ENCODE measurements at regions not wholly inside any gene's neighbourhood (a gene's known extent, or its start where the extent isn't known, plus 50 kb on each side); places are given as distances from the start of the nearest gene placed in this dataset.

DNA sequence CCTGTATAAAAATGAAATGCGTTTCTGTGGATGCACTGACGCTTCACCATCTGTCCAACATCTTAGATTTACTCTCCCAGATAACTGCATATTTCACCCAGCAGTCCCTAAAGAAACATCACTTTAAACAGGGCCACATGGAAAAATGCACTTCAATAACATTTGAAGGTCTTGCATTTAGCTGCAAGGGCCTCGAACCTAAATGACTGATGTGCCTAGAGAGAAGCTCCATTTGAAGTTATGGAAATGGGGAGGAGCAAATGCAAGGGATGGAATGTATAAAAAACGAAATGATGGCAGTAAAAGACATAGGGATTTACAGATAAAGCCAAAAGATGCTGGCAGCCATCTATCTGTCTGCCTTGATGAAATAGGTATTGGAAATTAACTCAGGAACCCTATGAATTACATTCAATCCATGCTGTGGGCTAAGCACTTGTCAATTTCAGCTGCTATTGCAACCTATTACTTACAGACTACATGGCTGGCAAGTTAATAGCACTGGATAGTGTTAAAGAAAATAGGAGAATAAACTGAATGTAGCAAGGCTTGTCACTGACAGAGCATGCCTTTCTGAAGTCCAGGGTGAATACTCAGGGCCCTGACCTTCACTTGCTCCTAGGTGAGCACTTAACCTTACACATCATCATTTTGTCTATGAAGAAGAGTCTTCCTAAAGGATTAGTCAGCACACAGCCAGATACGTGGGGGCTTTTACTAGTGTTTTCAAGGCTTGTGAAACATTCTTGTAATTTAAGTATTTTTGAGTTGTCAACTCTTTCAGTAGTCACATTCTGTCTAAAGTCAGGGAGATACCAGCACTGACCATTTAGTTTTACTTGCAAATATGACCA is 963.4 kb downstream of the PCDH17 start:
- H3K4me3 ChIP-seq (ENCODE audit: low read length), result no peak overlapping the region
- no peaks in the 10 kb centered on the region for H3K27me3 ChIP-seq (ENCODE audit: low read length)
- H3K9ac ChIP-seq (ENCODE audit: low read length), result no peak overlapping the region
- no peaks in the 10 kb centered on the region for H3K9me2 ChIP-seq (replicated peaks; ENCODE audit: insufficient read depth, low read length)
- H3K27ac ChIP-seq (ENCODE audit: low read length), result no peak overlapping the region
- no peak for DNase-seq
- H4K20me1 ChIP-seq (ENCODE audit: insufficient read depth, low read depth, low read length), result no peaks in the 10 kb centered on the region
- peaks cover 27% of the 10 kb centered on the region for H3K9me3 ChIP-seq (ENCODE audit: low read length)
- H3K4me1 ChIP-seq (ENCODE audit: low read length), result no peaks in the 10 kb centered on the region
- no peaks in the 10 kb centered on the region for H3K36me3 ChIP-seq (ENCODE audit: insufficient read depth, low read length)
- H3K4me2 ChIP-seq (ENCODE audit: low read depth, low read length, poor library complexity, severe bottlenecking), result no peak overlapping the region
- H2AFZ ChIP-seq (ENCODE audit: low read length), result no peak overlapping the region
- no peaks in the 10 kb centered on the region for H3K79me2 ChIP-seq (ENCODE audit: low read length)

DNA sequence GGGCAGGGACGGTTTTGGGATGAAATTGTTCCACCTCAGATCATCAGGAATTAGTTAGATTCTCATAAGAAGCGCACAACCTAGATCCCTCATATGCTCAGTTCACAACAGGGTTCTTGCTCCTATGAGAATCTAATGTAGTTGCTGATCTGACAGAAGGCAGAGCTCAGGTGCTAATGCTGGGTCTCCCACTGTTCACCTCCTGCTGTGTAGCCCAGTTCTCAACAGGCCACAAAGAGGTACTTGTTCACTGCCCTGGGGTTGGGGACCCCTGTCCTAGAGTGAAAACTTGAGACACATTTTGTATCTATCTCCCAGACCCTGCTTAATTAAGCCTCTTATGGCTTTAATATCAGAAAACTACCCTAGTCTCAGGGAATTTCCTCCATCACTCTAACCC is 966.0 kb downstream of the PCDH17 start:
- Histone ChIP-seq H3K4me2 (ENCODE audit: low read depth, low read length, poor library complexity, severe bottlenecking) (no peak overlapping the region), H4K20me1 (ENCODE audit: insufficient read depth, low read depth, low read length) (no peaks in the 10 kb centered on the region), H3K79me2 (ENCODE audit: low read length) (no peaks in the 10 kb centered on the region), H3K9me2 (replicated peaks; ENCODE audit: insufficient read depth, low read length) (no peaks in the 10 kb centered on the region), H2AFZ (ENCODE audit: low read length) (no peak overlapping the region), H3K36me3 (ENCODE audit: insufficient read depth, low read length) (no peaks in the 10 kb centered on the region), H3K9me3 (ENCODE audit: low read length) (peaks cover 15% of the 10 kb centered on the region), H3K4me1 (ENCODE audit: low read length) (no peaks in the 10 kb centered on the region), H3K27ac (ENCODE audit: low read length) (no peak overlapping the region), H3K9ac (ENCODE audit: low read length) (no peak overlapping the region), H3K27me3 (ENCODE audit: low read length) (no peaks in the 10 kb centered on the region), H3K4me3 (ENCODE audit: low read length) (no peak overlapping the region)
- DNase-seq, result no peak

DNA sequence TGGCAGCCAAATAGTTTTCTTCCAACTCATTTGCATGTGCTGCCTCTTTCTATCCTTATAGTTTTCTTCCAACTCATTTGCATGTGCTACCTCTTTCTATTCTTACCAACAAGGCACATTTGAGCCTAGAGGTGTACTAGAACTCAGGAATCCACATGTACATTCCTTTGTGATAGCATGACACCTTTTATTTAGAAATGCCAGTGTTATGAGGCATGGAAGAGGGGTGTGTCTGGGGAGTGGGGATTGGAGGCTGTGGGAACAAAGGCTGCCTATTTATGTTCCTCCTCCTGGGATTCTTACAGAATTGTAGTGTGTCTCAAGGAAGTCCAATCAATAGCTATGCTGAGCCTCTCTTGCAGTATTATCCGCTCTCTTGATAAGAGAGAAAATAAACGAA is 966.7 kb downstream of the PCDH17 start:
- Histone ChIP-seq H3K9me3 (ENCODE audit: low read length) (peaks cover 11% of the 10 kb centered on the region), H3K27me3 (ENCODE audit: low read length) (no peaks in the 10 kb centered on the region), H3K4me1 (ENCODE audit: low read length) (no peaks in the 10 kb centered on the region), H2AFZ (ENCODE audit: low read length) (no peak overlapping the region), H3K4me2 (ENCODE audit: low read depth, low read length, poor library complexity, severe bottlenecking) (no peak overlapping the region), H3K36me3 (ENCODE audit: insufficient read depth, low read length) (no peaks in the 10 kb centered on the region), H3K79me2 (ENCODE audit: low read length) (no peaks in the 10 kb centered on the region), H3K27ac (ENCODE audit: low read length) (no peak overlapping the region), H3K9ac (ENCODE audit: low read length) (no peak overlapping the region), H4K20me1 (ENCODE audit: insufficient read depth, low read depth, low read length) (no peaks in the 10 kb centered on the region), H3K4me3 (ENCODE audit: low read length) (no peak overlapping the region), H3K9me2 (replicated peaks; ENCODE audit: insufficient read depth, low read length) (no peaks in the 10 kb centered on the region)
- no peak for DNase-seq

DNA sequence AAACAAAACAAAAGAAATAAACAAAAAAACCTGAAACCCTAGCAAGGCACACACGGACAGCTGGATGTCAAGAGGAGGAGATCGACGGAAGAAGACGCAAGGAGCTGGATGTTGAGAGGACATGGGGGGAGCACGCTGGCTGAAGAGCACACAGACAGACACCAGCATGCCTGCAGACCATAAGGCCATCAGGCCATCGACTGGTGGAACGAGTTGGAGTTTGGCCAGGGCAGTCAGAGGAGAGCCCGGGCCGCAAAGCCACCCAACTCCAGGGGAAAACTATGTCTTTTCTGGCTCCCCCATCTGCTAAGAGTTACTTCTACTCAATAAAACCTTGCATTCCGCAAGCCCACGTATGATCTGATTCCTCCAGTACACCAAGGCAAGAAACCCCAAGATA is 979.6 kb downstream of the PCDH17 start:
- H3K79me2 ChIP-seq (ENCODE audit: low read length), result no peaks in the 10 kb centered on the region
- no peaks in the 10 kb centered on the region for H3K27me3 ChIP-seq (ENCODE audit: low read length)
- H3K9ac ChIP-seq (ENCODE audit: low read length), result no peak overlapping the region
- no peaks in the 10 kb centered on the region for H3K4me1 ChIP-seq (ENCODE audit: low read length)
- H3K9me3 ChIP-seq (ENCODE audit: low read length), result peaks cover 29% of the 10 kb centered on the region
- H4K20me1 ChIP-seq (ENCODE audit: insufficient read depth, low read depth, low read length), result no peaks in the 10 kb centered on the region
- no peak overlapping the region for H3K27ac ChIP-seq (ENCODE audit: low read length)
- H3K4me3 ChIP-seq (ENCODE audit: low read length), result no peak overlapping the region
- H3K4me2 ChIP-seq (ENCODE audit: low read depth, low read length, poor library complexity, severe bottlenecking), result no peak overlapping the region
- H3K9me2 ChIP-seq (replicated peaks; ENCODE audit: insufficient read depth, low read length), result no peaks in the 10 kb centered on the region
- H3K36me3 ChIP-seq (ENCODE audit: insufficient read depth, low read length), result no peaks in the 10 kb centered on the region
- DNase-seq, result no peak
- H2AFZ ChIP-seq (ENCODE audit: low read length), result no peak overlapping the region

DNA sequence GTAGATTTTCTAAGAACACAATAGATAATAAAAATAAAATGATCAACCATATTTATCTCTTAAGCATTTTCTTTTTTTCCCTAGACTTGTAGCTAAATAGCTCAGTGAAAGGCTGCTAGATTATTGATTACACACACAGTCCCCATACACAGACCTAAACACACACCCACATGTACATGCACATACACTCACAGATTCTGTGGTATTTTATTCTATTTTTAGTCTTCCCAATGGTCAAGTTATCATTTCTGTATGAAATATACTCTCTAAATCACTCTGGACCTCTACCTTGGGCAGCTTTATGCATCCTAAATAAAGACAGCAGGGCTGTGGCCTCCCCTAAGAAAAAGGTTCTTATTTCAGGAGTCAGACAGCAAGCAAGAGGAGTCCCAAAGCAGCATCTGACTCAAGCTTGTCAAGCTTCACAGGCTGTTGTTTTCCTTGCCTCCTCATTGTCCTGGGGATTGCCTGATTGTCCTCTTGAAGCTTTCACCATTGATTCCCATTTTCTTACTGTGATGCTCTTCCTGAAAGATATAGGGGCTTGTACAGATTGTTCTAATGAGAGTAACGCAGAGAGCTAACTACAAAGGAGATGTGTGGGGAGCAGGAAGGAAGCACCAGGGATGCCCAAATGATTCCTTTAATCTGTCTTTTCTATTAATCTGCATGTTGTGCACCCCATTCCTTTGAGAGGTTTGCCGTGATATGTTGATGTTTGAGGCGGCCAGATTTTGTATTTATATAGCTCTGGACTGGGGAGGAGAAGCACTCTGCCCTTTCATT is 986.5 kb downstream of the PCDH17 start:
- Histone ChIP-seq H3K4me1 (ENCODE audit: low read length) (no peaks in the 10 kb centered on the region), H3K79me2 (ENCODE audit: low read length) (no peaks in the 10 kb centered on the region), H3K9me2 (replicated peaks; ENCODE audit: insufficient read depth, low read length) (no peaks in the 10 kb centered on the region), H4K20me1 (ENCODE audit: insufficient read depth, low read depth, low read length) (no peaks in the 10 kb centered on the region), H3K27me3 (ENCODE audit: low read length) (no peaks in the 10 kb centered on the region), H3K36me3 (ENCODE audit: insufficient read depth, low read length) (no peaks in the 10 kb centered on the region), H3K9me3 (ENCODE audit: low read length) (peaks cover 5% of the 10 kb centered on the region), H3K4me2 (ENCODE audit: low read depth, low read length, poor library complexity, severe bottlenecking) (no peak overlapping the region), H3K27ac (ENCODE audit: low read length) (no peak overlapping the region), H2AFZ (ENCODE audit: low read length) (no peak overlapping the region), H3K9ac (ENCODE audit: low read length) (no peak overlapping the region), H3K4me3 (ENCODE audit: low read length) (no peak overlapping the region)
- no peak for DNase-seq

DNA sequence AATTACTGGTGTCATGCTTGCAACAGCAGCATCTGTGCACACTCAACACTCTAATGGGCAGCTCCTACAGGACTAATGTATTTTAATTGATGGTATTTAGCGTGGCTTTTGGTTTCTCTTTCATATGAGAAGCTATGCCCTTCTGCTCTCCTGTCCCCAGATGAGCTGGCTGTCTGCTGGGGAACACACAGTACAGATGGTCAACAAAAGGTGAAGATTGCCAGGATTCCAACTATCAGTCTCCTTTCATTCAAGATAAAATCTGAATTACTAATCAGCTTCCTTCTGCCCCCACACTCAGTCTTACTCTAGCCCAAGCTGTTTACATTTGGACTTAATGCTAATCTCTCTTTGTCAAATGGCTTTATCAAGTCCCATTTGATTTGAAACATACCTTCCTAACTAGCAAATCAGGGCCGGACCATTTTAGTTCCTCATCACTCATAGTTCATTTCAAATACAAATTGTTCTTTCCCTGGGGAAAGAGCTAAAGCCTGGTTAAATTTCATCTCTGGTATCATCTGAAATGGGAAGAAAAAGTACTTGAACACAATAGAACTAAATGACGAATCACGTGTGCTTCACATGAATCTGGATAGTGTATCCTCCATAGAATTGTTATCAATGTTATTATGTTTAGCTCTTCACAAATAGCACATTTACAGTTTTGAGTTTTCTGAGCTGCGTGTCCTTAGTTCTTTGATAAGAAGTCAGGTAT is 988.0 kb downstream of the PCDH17 start:
- Histone ChIP-seq H3K27ac (ENCODE audit: low read length) (no peak overlapping the region), H2AFZ (ENCODE audit: low read length) (no peak overlapping the region), H3K79me2 (ENCODE audit: low read length) (no peaks in the 10 kb centered on the region), H3K27me3 (ENCODE audit: low read length) (no peaks in the 10 kb centered on the region), H3K4me3 (ENCODE audit: low read length) (no peak overlapping the region), H3K9ac (ENCODE audit: low read length) (no peak overlapping the region), H3K9me3 (ENCODE audit: low read length) (peaks cover 2% of the 10 kb centered on the region; the same call in 1 of the 2 replicates), H3K4me2 (ENCODE audit: low read depth, low read length, poor library complexity, severe bottlenecking) (no peak overlapping the region), H3K9me2 (replicated peaks; ENCODE audit: insufficient read depth, low read length) (no peaks in the 10 kb centered on the region), H4K20me1 (ENCODE audit: insufficient read depth, low read depth, low read length) (no peaks in the 10 kb centered on the region), H3K36me3 (ENCODE audit: insufficient read depth, low read length) (no peaks in the 10 kb centered on the region), H3K4me1 (ENCODE audit: low read length) (no peaks in the 10 kb centered on the region)
- DNase-seq, result no peak

DNA sequence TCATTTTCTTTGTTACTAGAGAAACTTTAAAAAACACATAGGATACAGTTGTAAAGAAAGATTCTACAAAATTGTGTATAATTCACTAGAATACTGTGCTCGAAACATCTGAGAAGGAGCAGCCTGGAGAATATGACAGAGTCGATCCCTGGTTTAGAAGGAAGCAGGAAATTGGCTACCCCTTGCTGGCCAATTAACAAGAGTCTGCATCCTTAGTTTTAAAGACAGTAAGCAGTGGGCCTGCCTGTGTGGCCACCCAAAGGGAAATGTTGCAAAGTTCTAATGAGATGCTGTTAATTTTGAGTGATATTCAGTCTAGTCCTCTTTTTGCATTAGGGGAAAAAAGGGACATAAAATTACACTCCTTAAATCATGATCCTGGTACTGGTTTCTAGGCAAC is 988.6 kb downstream of the PCDH17 start:
- Histone ChIP-seq H3K4me3 (ENCODE audit: low read length) (no peak overlapping the region), H3K27ac (ENCODE audit: low read length) (no peak overlapping the region), H3K79me2 (ENCODE audit: low read length) (no peaks in the 10 kb centered on the region), H4K20me1 (ENCODE audit: insufficient read depth, low read depth, low read length) (no peaks in the 10 kb centered on the region), H2AFZ (ENCODE audit: low read length) (no peak overlapping the region), H3K36me3 (ENCODE audit: insufficient read depth, low read length) (no peaks in the 10 kb centered on the region), H3K9me2 (replicated peaks; ENCODE audit: insufficient read depth, low read length) (no peaks in the 10 kb centered on the region), H3K27me3 (ENCODE audit: low read length) (no peaks in the 10 kb centered on the region), H3K9ac (ENCODE audit: low read length) (no peak overlapping the region), H3K9me3 (ENCODE audit: low read length) (peaks cover 5% of the 10 kb centered on the region), H3K4me1 (ENCODE audit: low read length) (no peaks in the 10 kb centered on the region), H3K4me2 (ENCODE audit: low read depth, low read length, poor library complexity, severe bottlenecking) (no peak overlapping the region)
- no peak for DNase-seq
